ENCODE measurements at regions not wholly inside any gene's neighbourhood (a gene's known extent, or its start where the extent isn't known, plus 50 kb on each side); places are given as distances from the start of the nearest gene placed in this dataset.
A peak's percentile ranks its signal among the peaks of the same experiment; 100 is the strongest.

- peak; percentile 68 to 78 for DNase-seq
Observed at GRCh38 chr6:25070547-25071366, 135.0 kb upstream of the RIPOR2 start.

- no peak for DNase-seq
Observed at GRCh38 chr6:25078141-25078540, 142.4 kb upstream of the RIPOR2 start.

GRCh38 chr6:25083784-25084507, 148.2 kb upstream of the RIPOR2 start:
- DNase-seq = no peak

- DNase-seq = no peak
Observed at GRCh38 chr6:25084508-25084833, 148.7 kb upstream of the RIPOR2 start.

GRCh38 chr6:25085756-25086155, 150.0 kb upstream of the RIPOR2 start:
- no peak for DNase-seq

- DNase-seq = no peak
Observed at GRCh38 chr6:25086500-25087091, 150.8 kb upstream of the RIPOR2 start.

- no peak for DNase-seq
Observed at GRCh38 chr6:25088513-25088912, 152.8 kb upstream of the RIPOR2 start.

- no peak for DNase-seq
Observed at GRCh38 chr6:25089442-25089841, 153.7 kb upstream of the RIPOR2 start.

- DNase-seq = no peak
Observed at GRCh38 chr6:25094726-25095125, 159.0 kb upstream of the RIPOR2 start.

GRCh38 chr6:25100288-25100687, 164.5 kb upstream of the RIPOR2 start:
- no peak for DNase-seq

- DNase-seq = no peak
Observed at GRCh38 chr6:25103603-25104002, 167.8 kb upstream of the RIPOR2 start.

- no peak for DNase-seq
Observed at GRCh38 chr6:25105070-25105925, 169.5 kb upstream of the RIPOR2 start.

GRCh38 chr6:25107218-25107617, 171.5 kb upstream of the RIPOR2 start:
- no peak for DNase-seq

- no peak for DNase-seq
Observed at GRCh38 chr6:25111782-25112181, 167.4 kb upstream of the CARMIL1 start.

- no peak for DNase-seq
Observed at GRCh38 chr6:25112322-25112773, 166.8 kb upstream of the CARMIL1 start.

- no peak for DNase-seq
Observed at GRCh38 chr6:25113436-25113835, 165.7 kb upstream of the CARMIL1 start.

GRCh38 chr6:25118038-25118437, 161.1 kb upstream of the CARMIL1 start:
- DNase-seq = no peak

- DNase-seq = no peak
Observed at GRCh38 chr6:25121186-25121585, 158.0 kb upstream of the CARMIL1 start.

GRCh38 chr6:25122001-25122400, 157.2 kb upstream of the CARMIL1 start:
- no peak for DNase-seq

- DNase-seq = no peak
Observed at GRCh38 chr6:25122622-25123237, 156.4 kb upstream of the CARMIL1 start.

GRCh38 chr6:25124216-25124715, 154.9 kb upstream of the CARMIL1 start:
- DNase-seq = no peak

GRCh38 chr6:25125736-25126135, 153.4 kb upstream of the CARMIL1 start:
- no peak for DNase-seq

Data from stimulated activated CD4-positive, alpha-beta T cell treated with anti-CD3 and anti-CD28 coated beads, Interleukin-4, amount 100 ng/mL, for 4 hours (primary cell).